ENCODE measurements at regions not wholly inside any gene's neighbourhood (a gene's known extent, or its start where the extent isn't known, plus 50 kb on each side); places are given as distances from the start of the nearest gene placed in this dataset.

- H4K20me1 ChIP-seq (replicated peaks in 1 of 2; ENCODE audit: control insufficient read depth in 1 of 2, insufficient read depth in 2 of 2, low read length in 2 of 2) = no peaks in the 10 kb centered on the region
- no peak overlapping the region for H3K4me3 ChIP-seq (ENCODE audit: extremely low read depth in 1 of 4, insufficient read depth in 2 of 4, low read depth in 3 of 4, low read length in 4 of 4)
- H4K91ac ChIP-seq (replicated peaks; ENCODE audit: insufficient read length, low read length) = no peak overlapping the region
- no peak overlapping the region for H3K23ac ChIP-seq (ENCODE audit: insufficient read length)
- no peak overlapping the region for H2BK15ac ChIP-seq (ENCODE audit: low read length)
- no peak overlapping the region for H2BK20ac ChIP-seq (ENCODE audit: low read length)
- no peak overlapping the region for H2BK5ac ChIP-seq (ENCODE audit: low read depth, low read length)
- no peak overlapping the region for H3K14ac ChIP-seq (ENCODE audit: insufficient read length)
- H2AFZ ChIP-seq (ENCODE audit: low read length) = no peak overlapping the region
- H4K8ac ChIP-seq (ENCODE audit: extremely low read depth, insufficient read depth, low read length) = no peak overlapping the region
- no peak overlapping the region for H3K9ac ChIP-seq (replicated peaks in 1 of 4; ENCODE audit: extremely low read depth in 1 of 4, low read depth in 3 of 4, low read length in 3 of 4)
- H3K27me3 ChIP-seq (replicated peaks in 1 of 4; ENCODE audit: control insufficient read depth in 3 of 4, extremely low read depth in 1 of 4, insufficient read depth in 3 of 4, low read length in 3 of 4) = no peaks in the 10 kb centered on the region
- no peaks in the 10 kb centered on the region for H3K79me1 ChIP-seq (ENCODE audit: low read depth, low read length)
- FAIRE-seq (no peak), DNase-seq (ENCODE audit: low read depth in 1 of 2, low spot score in 2 of 2) (no peak)
- no peak overlapping the region for H3K27ac ChIP-seq (ENCODE audit: low read depth, low read length)
- 86% methylated on average over 2 of the region's 2 CpGs; no CpG with 5 or more reads in 1 of the 2 experiments for WGBS, 2 experiments (ENCODE audit: extremely low coverage in 1 of 2, insufficient coverage in 1 of 2, insufficient read length in 1 of 2, insufficient replicate concordance in 2 of 2, low coverage in 1 of 2, low lambda C conversion rate in 2 of 2, missing lambda C conversion rate in 1 of 2)
- H4K5ac ChIP-seq (ENCODE audit: insufficient read length, low read depth, low read length) = no peak overlapping the region
- CTCF ChIA-PET (ENCODE audit: partially characterized antibody) = interaction anchor here (0.8 kb wide), 1 partner anchor 25 kb away, joined by 3 read pairs; no protein-coding TSS in a partner anchor
- no peaks in the 10 kb centered on the region; the same call in 1 of the 2 replicates for H3K23me2 ChIP-seq (ENCODE audit: low read depth, low read length)
- POLR2A ChIA-PET (ENCODE audit: partially characterized antibody) = no interaction called here
- H3K4ac ChIP-seq (replicated peaks; ENCODE audit: insufficient read length, low read depth, low read length) = no peak overlapping the region
- H3K4me2 ChIP-seq (ENCODE audit: insufficient read depth in 1 of 2, low read depth in 2 of 2, low read length in 2 of 2) = no peak overlapping the region
- no peak overlapping the region for H3K18ac ChIP-seq (ENCODE audit: extremely low read depth, low read length)
- H3K79me2 ChIP-seq (ENCODE audit: control insufficient read depth in 1 of 2, insufficient read depth in 2 of 2, low read length in 2 of 2) = no peaks in the 10 kb centered on the region
- no peak overlapping the region for H2BK12ac ChIP-seq (ENCODE audit: low read depth, low read length)
- H3K9me3 ChIP-seq (ENCODE audit: insufficient read depth in 2 of 2, low read depth in 1 of 2, low read length in 1 of 2) = peaks cover 14 to 19% of the 10 kb centered on the region in 2 experiments
- H2AK5ac ChIP-seq (ENCODE audit: low read depth, low read length) = no peak overlapping the region
- H3K4me1 ChIP-seq (replicated peaks in 1 of 4; ENCODE audit: control insufficient read depth in 3 of 4, insufficient read depth in 4 of 4, low read length in 3 of 4) = no peaks in the 10 kb centered on the region; a peak in 1 of 7 replicates
- no peak overlapping the region for H2BK120ac ChIP-seq (replicated peaks; ENCODE audit: low read depth, low read length)
- H3K56ac ChIP-seq (replicated peaks; ENCODE audit: insufficient read length, low read depth, low read length) = no peak overlapping the region
- H3K36me3 ChIP-seq (ENCODE audit: control insufficient read depth in 2 of 4, insufficient read depth in 4 of 4, low read length in 3 of 4) = no peaks in the 10 kb centered on the region
- TF ChIP-seq KDM1A (IDR thresholded peaks at IDR 0.05; ENCODE audit: borderline replicate concordance, low read length) = no peak
- no peak for TF ChIP-seq KDM5A (IDR thresholded peaks at IDR 0.05; ENCODE audit: low read length)
- no peak for TF ChIP-seq SIN3A (conservative IDR thresholded peaks at IDR 0.05 in 1 of 2, IDR thresholded peaks at IDR 0.05 in 1 of 2; ENCODE audit: low read depth in 1 of 2, low read length in 2 of 2)
- no peak for TF ChIP-seq RFX5 (IDR thresholded peaks at IDR 0.05; ENCODE audit: borderline replicate concordance, low read depth, low read length)
- TF ChIP-seq CTCF (IDR thresholded peaks at IDR 0.05; ENCODE audit: control extremely low read depth in 1 of 3, insufficient read depth in 1 of 3, low read depth in 1 of 3, low read length in 3 of 3) = no peak
- TF ChIP-seq MAFK (IDR thresholded peaks at IDR 0.05; ENCODE audit: low read depth, low read length) = no peak
- TF ChIP-seq TBP (IDR thresholded peaks at IDR 0.05; ENCODE audit: low read depth, low read length) = no peak
- no peak for TF ChIP-seq MAX (IDR thresholded peaks at IDR 0.05)
- TF ChIP-seq E2F6 (IDR thresholded peaks at IDR 0.05) = no peak
- no peak for TF ChIP-seq CTBP2 (IDR thresholded peaks at IDR 0.05; ENCODE audit: borderline replicate concordance, insufficient read depth, insufficient read length, low read length)
Measured at GRCh38 chr12:118488034-118488433, 111.7 kb downstream of the SUDS3 start.
